EL (cell line): ENCODE measurements at regions not wholly inside any gene's neighbourhood (a gene's known extent, or its start where the extent isn't known, plus 50 kb on each side); places are given as distances from the start of the nearest gene placed in this dataset.

Experiments used
- DNase-seq: peaks from one replicate; pipeline ENCODE4 v3.0.0-alpha.2; 2016

- DNase-seq = no peak
Observed at GRCh38 chr1:187241971-187242370, 413.2 kb downstream of the PLA2G4A start.

- DNase-seq = peak; percentile 7
Observed at GRCh38 chr1:187244623-187245022, 415.9 kb downstream of the PLA2G4A start.

DNA sequence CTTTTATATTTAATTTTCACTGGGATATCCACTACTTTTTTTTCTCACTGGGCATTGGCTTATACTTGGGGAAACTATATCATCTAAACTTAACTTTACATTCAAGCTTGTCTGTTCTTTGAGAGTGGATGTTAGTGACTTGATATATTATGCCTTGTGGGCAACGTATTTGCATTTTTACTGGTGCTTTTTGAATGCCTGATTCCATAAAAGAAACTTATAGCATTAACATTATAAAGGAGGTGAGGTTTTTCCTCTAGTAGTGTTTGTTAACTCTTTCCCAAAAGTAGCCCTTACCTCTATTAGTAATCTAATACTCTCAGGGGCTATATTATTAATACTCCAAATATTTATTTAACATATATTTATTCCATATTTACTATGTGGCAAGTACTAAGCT is 416.5 kb downstream of the PLA2G4A start:
- no peak for DNase-seq

GRCh38 chr1:187249196-187249595 is 420.4 kb downstream of the PLA2G4A start:
- DNase-seq = no peak

GRCh38 chr1:187252923-187253322 is 424.2 kb downstream of the PLA2G4A start:
- DNase-seq = no peak

DNA sequence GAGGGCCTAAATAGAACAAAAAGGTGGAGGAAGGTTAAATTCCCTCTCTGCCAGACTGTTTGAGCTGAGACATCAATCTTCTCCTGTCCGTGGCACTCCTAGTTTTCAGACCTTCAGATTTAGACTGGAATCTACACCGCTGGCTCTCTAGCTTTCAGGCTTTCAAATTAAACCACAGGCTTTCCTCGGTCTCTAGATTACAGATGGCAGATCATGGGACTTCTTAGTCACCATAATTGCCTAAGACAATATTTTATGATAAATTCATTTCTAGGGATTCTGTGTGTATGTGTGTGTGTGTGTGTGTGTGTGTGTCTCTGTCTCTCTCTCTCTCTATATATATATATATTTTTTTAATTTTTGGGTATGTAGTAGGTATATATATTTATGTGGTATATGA is 428.7 kb downstream of the PLA2G4A start:
- no peak for DNase-seq

GRCh38 chr1:187261637-187262036 is 432.9 kb downstream of the PLA2G4A start:
- no peak for DNase-seq

DNA sequence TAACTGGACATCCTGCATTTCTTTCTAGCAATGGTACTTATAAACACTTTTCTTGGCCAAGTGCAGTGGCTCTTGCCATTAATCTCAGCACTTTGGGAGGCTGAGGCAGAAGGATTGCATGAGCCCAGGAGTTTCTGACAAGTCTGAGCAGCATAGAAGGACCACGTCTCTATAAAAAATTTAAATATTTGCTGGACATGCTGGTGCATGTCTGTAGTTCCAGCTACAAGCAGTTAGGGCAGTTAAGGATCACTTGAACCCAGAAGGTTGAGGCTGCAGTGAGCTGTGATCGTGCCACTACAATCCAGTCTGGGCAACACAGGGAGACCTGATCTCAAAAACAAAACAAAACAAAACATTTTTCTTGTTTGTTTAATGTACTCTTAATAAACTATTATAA is 434.0 kb downstream of the PLA2G4A start:
- no peak for DNase-seq

DNA sequence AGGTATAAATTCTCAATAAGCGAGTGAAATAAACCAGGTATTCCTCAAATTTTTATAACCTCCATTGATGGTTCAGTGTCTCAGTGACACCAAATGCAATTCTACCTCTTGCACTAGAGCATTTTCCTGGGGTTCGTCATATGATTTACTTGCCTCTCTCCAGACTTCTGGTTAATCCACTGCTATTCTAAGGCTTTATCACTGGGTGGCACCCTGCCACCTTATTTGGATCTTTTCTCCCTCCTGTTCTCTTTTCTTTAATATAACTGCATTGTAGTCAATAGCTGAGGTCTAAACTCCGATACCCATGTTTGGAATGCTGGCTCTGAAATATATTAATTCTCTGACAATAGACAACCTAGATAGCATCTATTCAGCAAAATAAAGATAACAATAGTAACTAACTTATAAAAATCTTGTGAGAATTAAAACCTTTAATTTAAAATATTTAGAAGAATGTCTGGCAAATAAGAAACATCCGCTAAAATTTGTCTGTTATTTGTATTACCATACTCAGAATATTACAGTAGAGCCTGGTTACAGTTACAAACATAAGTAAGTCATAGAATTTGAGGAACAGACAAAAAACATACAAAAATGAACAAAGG is 436.4 kb downstream of the PLA2G4A start:
- DNase-seq = peak; percentile 57

DNA sequence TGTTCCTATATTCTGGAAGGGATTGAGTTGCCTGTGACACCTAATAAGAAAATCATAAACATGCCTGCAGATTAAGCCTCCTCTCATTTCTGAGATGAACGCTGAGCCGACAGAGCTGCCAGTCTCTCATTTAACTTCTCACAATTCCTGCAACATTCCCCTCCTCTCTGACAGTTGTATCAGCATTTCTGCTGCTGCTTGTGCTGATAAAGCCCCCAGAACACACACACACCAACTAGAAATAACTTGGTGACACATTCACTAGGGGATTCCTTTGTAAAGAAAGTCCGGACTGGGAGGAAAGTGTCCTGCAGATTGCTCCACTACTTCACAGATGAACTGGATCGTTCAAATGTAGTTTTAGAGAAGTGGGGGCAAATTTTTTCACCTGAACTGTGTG is 437.3 kb downstream of the PLA2G4A start:
- DNase-seq = no peak

- DNase-seq = no peak
Observed at GRCh38 chr1:187267827-187268226, 439.1 kb downstream of the PLA2G4A start.

- peak; percentile 4 for DNase-seq
Observed at GRCh38 chr1:187270256-187270655, 441.5 kb downstream of the PLA2G4A start.

DNA sequence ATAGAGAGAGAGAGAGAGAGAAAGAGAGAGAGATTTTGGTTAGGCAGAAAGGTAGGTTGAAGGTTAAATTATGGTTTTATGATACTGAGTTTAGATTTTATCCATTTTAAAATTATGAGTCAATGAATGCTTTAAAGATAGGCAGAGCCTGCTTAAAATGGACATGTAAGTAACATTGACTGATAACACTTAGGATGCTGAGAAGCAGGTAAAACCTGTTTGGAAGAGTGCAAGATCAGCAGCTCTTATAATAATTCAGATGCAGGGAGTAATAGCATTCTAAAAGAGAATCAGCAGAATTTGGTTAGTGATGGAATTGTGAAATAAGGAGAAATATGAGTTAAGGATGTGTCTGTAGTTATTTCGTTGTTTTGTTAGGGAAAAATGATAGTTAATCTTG is 446.6 kb downstream of the PLA2G4A start:
- no peak for DNase-seq

DNA sequence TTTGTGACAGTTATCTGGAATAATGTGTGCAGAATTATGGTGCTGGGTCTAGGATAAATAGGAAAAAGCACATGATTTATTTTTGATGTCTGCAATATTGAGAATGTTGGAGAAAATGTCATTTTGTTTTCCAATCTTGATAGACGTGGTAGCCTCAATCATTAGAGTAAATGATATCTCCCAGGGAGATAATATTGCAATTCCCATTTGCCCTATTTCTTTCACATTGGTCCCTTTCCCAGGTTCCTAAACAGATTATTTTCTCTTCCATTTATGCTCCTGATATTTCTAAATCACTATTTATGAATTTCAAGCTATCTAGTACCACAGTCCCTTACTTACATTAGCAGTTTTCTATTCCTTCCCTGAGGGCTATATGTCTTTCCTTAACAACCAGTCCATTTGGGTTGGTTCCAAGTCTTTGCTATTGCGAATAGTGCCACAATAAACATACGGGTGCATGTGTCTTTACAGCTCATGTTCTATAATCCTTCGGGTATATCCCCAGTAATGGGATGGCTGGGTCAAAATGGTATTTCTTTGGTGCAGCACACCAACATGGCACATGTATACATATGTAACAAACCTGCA is 447.3 kb downstream of the PLA2G4A start:
- DNase-seq = no peak

GRCh38 chr1:187276677-187277076 is 447.9 kb downstream of the PLA2G4A start:
- no peak for DNase-seq

DNA sequence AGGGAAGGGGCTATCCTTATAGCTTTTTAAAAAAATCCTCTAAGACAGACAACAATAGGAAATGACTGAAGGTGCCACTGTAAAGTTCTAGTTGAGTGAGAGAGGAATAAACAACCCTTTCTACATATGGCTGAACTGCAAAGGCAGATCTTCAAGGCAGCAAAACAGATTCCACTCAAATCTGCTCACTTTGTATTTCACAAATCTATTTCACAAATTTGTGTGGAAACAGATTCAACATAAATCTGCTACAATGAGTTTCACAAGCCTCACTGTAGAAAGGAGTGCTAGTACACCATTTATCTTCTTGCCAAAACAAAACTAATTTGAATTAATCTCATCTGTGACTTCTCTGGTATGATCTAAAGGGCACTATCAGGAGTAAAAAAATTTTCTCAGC is 451.3 kb downstream of the PLA2G4A start:
- no peak for DNase-seq

DNA sequence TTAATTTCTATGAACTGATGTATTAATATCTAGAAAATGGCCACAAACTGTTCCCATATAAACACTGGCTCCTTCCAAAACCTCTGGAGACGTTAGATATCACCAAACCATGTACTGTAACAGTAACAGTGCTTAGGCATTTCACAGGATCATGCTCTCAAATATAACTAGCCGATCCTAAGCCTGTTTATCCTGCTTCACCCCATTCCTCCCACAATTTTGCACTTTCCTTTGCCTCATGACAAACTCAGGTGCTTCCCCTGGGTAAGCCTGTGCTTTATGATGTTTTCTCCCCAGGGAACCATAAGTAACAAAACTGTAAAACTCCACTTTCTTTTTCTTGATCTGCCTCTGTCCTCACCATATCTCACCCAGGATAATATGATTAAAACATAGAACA is 452.3 kb downstream of the PLA2G4A start:
- no peak for DNase-seq

DNA sequence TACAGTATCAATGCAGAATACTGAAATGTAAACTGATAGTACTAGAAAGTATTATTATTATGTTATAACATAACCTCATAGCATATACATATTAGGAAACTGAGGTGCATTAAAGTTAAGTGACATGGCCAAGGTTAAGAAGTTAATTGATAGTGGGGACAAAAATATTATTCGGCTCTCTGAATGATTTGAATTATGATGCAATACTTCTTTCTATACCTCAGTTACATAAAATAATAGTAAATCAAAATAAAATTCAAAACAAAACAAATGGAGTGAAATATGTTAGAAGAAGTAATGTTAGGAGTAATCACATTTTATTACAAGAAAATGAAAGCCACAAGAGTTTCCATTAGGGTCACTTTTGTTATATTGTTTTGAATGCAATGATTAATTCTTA is 455.2 kb downstream of the PLA2G4A start:
- no peak for DNase-seq

DNA sequence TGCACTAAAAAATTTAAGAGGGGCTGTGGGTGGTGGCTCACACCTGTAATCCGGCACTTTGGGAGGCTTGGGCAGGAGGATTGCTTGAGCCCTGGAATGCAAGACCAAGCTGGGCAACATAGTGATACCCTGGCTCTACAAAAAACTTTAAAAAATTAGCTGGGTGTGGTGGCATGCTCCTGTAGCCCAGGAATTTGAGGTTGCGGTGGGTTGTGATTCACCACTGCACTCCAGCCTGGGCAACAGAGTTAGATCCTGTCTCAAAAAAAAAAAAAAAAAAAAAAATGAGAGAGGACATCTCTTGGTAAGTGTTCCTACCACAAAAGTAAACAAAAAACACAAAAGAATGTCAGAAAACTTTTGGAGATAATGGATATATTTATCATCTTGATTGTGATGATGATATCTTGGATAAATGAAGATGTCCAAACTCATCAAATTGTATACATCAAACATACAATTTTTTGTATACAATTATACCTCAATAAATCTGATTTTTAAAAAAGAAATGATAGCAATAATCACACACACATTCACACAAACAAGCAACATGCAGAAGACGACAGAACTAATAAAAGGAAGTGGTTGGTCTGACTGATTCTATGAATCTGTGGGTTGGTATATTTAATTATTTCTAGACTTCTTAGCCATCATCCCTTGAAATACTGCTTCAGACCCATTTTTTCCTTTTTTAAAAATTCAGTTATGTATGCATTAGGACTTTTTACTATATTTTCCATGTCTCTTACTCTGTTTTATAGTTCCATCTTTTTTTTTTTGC is 465.9 kb downstream of the PLA2G4A start:
- peak; percentile 13 for DNase-seq

DNA sequence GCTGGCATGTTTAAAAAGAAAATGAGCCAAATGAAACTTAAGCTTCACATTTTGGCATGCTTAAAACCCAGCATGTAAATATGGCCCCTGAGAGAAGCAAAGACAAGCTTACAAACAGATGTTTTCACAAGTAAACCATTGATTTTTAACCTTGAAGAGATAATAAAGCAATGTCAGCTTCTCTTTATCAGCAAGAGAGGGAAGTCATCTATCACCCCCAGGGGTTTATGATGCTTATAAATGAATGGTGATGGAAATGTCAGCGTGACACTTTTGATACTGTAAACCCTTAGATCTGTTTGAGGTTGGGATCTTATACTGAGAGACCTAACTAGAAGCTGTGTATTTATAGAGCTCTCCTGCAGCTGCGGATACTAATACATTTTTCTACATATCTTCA is 471.3 kb downstream of the PLA2G4A start:
- DNase-seq = no peak

- DNase-seq = no peak
Observed at GRCh38 chr1:187306710-187307415, 478.1 kb downstream of the PLA2G4A start.

DNA sequence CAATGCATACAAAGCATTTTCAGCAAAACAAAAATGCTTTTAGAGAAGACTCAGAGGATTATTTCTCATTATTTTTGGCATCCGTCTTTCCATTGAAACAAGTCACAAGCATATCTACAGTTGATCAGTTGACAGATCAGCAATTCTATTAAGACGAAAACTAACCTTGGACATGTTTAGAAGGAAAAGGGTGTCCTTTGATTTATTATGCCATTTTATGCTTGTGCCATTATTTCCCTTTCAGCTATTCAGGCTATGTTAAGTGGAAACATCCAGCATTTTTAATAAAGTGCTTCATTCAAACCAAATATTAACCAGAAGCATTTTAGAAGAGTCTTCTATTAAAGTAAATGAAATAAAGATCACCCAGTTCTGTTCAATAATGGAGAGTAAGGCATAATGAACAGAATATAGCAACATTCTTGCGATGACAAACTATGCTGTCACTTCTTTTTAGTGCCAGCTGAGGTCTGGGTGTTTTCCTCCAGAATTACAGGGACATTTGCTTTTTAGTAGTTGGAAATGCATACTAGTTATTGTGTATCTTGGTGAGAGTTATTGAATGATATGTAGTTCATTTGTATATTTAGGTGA is 481.4 kb downstream of the PLA2G4A start:
- DNase-seq = no peak

GRCh38 chr1:187313115-187313514 is 484.4 kb downstream of the PLA2G4A start:
- DNase-seq = no peak
